Islet precursor cell (in vitro differentiated cells): ENCODE measurements at regions not wholly inside any gene's neighbourhood (a gene's known extent, or its start where the extent isn't known, plus 50 kb on each side); places are given as distances from the start of the nearest gene placed in this dataset.

Source experiments
- DNase-seq: peaks from one replicate; pipeline ENCODE4 v3.0.0-alpha.2; 2018

GRCh38 chr2:217070611-217071010, 210.7 kb upstream of the TNP1 start:
- no peak for DNase-seq

DNA sequence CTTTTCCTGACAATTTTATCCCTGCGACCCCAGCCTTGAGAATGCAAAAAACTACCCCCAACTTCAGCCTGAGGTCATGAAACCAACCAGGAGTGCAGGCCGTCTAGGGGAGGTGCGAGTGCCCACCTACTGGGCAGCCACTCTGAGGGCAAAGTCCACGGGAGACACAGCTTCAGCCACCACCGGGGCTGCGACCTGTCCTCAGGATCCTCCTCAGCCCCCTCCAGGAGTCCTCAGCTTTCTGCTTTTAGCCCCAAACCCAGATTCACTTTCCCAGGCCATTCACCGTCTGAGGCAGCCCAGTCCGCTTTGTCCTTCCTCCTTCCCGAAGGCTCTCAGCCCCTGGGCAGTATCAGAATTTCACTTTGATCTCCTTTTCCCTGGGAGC, 210.2 kb upstream of the TNP1 start:
- DNase-seq = peak; percentile 68

- peak; percentile 58 for DNase-seq
Measured at GRCh38 chr2:217069263-217070042, 209.6 kb upstream of the TNP1 start.

- no peak for DNase-seq
Measured at GRCh38 chr2:217068677-217069250, 208.9 kb upstream of the TNP1 start.

- no peak for DNase-seq
Measured at GRCh38 chr2:217067787-217068186, 207.9 kb upstream of the TNP1 start.

GRCh38 chr2:217066510-217067270, 206.8 kb upstream of the TNP1 start:
- DNase-seq = no peak

DNA sequence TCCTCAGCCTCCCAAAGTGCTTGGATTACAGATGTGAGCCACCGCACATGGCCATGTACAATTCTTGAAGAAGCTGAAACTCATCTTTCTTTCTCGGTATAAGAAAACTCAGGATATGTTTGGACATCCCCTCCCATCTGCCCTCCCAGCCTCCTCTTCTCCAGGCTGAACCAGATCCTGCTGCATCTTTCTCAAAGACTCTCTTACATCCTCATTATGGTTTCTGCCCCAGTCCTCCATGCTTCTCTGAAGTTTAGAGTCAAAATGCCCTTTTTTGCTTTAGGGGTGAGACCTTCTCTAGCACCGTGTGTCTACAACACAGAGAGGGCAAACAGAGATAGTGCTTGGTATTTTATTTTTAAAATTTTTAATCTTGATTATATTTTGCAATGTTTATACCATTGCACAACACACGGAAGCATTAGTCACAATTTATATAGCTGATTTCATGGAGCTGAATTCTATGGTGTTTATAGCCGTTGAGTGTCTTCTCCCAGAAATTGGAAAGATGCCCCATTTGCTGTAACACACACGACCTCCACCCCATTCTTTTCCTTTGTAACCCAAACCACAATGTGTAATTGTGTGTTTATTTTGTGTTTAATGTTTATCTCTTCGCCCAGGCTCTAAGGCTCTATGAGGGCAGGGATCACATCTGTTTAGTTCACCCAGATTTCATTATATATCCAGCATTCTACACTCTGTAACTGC, 206.0 kb upstream of the TNP1 start:
- DNase-seq = no peak

DNA sequence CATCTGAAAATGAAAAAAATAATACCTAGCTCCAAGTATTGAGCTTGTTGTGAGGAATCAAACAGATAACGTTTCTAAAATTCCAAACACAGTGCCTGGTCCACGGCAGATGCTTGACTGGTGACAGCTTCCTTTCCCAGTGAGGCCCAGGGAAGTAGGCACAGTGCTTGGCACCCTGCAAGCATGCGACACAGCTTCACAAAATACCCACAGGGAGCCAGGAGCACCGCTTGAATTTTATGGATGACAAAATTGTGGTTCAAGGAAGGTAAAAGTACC, 205.1 kb upstream of the TNP1 start:
- no peak for DNase-seq

DNA sequence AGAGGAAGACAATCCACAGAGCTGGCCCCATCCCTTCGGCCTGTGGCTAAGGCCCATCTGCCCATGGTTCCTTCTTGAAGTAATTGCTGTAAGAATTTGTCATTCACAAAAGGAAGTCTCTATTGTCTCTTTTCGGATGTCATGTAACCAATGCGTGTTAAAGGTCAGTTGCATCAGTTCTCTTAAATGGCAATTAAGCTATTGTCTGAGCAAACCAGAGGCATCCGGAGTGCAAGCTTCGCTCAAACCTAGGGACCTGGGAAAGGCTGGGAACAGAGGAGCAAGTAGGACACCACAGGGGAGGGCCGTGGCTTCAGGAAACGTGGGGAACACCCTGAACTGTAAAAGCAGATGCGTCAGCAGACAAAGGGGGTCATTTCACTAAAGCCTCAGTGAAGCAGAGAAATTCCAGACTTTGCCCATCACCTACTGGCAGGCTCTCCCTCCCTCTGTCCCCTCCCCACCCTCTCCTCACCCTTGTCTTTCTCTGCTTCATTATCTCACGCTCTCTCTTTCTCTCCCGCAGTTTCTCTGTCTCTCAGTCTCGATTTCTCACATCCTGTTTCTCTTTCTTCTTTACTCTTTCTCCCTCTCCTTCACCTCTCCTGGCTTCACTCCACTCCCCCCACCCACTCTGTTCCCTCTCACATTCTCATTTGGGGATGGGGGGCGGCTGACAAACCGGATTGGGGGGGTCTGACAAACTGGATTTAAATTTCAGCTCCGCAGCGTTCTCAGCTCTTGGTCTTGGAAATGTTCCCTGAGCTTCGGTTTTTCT, 204.6 kb upstream of the TNP1 start:
- peak; percentile 63 for DNase-seq

- DNase-seq = no peak
Measured at GRCh38 chr2:217063238-217063755, 203.4 kb upstream of the TNP1 start.

DNA sequence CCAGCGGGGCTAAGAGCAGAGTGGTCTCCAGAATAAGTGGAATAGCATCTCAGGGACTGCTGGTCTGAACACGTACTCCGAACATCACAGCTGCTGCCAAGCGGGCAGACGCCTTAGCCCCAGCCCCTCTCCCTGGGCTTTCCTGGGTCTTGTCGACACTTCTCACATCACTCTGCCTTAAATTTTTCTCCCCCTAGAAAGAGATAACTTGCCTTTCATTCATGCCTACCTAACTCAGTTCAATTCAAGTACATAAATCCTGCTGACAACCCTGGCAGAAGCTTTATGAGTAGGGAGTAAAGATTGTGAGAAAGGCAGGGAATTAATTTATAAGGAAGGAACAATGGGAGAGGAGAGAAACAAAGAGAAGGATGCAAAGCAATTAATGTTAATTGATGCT, 202.9 kb upstream of the TNP1 start:
- no peak for DNase-seq

- no peak for DNase-seq
Measured at GRCh38 chr2:217061916-217062505, 202.1 kb upstream of the TNP1 start.

DNA sequence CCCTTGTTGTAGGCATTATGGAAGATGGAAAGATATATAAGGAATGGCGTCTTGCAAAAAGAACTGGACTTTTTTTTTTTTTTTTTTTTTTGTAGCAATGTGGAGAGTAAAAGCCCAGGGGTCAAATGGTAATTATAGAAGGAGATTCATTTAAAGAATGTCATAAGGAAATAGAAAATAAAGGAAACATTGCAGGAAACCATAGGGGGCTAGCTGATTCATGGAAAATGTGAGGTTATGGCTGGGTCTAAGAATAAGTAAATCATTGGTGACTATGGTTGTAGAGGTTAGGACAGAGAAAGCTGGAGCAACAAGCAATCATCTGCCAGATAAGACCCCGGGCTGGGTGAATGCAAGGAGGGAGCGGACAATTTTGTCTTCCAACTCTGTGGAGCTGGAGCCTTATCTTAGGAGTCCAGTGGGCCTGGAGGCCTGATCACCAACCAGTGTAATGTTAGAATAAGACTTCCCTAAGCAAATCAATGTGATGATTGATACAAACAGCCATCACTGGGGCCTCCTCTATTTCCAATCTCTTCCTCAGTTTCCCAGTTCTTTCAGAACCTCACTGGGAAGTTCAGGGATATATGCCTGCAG, 201.2 kb upstream of the TNP1 start:
- no peak for DNase-seq

- DNase-seq = no peak
Measured at GRCh38 chr2:217060516-217060915, 200.7 kb upstream of the TNP1 start.

GRCh38 chr2:217058791-217059755, 199.2 kb upstream of the TNP1 start:
- no peak for DNase-seq

GRCh38 chr2:217057773-217058172, 197.9 kb upstream of the TNP1 start:
- no peak for DNase-seq

DNA sequence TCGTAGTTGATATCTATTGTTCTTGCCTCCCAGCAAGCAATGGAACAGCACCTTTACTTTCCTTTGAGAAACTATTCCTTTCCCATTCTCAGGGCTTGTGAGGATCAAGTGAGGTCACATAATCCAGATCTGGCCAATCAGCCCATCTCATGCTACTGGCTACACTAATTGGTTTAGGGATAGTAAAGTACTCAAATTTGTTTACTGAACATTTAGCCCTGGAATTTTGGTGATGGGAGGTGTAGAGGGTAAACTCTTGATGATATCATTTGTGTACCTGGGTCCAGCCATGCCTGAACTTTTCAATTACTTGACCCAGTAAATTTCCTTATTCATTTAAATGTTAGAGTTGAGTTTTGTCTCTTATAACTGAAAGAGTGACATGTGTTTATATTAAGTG, 195.8 kb upstream of the TNP1 start:
- no peak for DNase-seq

- DNase-seq = no peak
Measured at GRCh38 chr2:217054791-217055190, 194.9 kb upstream of the TNP1 start.

DNA sequence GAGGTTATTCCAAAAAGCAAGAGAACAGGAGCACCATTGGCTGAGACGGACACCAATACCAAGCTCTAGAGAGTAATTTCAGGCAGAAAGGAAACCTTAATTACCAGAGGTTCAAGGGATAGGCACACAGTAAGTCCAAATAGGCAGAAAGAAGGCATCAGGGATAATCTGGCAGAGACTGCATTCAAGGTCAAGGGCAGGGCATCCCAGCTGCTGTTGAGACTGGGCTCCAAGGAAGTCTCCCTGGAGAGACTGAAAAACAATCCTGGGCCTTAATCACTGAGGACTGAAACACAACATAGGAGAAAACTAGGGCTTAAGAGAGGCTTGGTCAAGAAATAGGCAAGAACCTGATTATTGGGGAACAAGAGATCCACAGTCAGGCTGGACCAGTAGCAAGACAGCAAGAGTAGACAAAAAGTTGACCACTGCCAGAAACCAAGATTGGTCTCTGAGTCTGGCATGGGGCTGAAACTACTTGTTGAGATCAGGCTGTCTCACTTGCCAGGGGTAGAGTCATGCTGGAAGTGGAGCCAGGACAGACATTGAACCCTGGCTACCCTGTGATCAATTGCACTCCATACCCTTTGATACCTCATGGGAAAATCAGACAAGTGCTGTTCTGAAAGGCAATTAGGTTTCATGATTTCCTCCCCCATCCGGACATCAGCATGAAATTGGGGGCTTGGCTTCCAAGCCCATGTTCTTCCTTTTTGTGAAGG, 193.2 kb upstream of the TNP1 start:
- no peak for DNase-seq

DNA sequence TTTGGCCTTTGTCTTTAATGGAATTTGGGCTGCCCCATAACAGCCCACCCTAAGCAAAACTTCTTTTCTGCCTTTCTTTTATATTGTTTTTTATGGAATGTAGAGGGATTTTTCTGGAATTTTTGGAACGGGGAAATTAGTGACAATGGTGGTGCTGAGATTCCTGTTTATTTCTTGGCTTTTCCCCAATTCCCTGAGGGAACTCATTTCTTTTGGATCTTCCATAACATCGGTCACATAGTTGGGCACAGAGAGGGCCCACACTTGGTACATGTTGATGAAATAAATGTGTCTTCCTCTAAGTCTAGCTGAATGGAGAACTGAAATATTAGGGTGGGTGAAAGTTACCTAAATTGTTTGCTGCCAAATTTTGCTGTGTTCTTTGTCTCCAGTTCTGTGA, 191.6 kb upstream of the TNP1 start:
- no peak for DNase-seq
